ENCODE measurements at regions not wholly inside any gene's neighbourhood (a gene's known extent, or its start where the extent isn't known, plus 50 kb on each side); places are given as distances from the start of the nearest gene placed in this dataset.
"Not testable (repeated sequence)": the region's sequence is repeated elsewhere in the genome, so short reads cannot be mapped to it uniquely, and the experiment has no call there.

DNA sequence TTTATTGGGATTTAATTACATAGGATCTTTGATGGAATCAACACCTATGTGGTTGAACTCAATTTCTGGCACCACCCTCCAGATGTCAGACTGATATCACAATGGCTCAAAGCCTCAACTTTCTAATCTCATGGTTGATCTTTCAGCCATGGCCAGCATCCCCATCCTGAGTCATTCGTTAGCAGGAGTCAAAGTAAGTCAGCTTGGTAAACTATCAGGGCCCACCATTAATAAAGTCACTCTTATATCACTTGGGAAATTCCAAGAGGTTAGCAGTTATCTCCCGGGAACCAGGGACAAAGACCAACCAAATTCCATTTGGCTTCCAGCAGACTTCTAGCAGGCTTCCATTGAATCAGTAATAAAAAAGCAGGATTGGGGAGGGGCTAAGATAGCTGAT lies 50.7 kb upstream of the TNFSF4 start:
- no peak for DNase-seq
- Mint-ChIP-seq H3K36me3 (ENCODE audit: low read depth) (no peaks in the 10 kb centered on the region), H3K4me1 (no peaks in the 10 kb centered on the region), H3K4me3 (no peak overlapping the region), H3K27ac (no peak overlapping the region), H3K9me3 (peaks cover 24% of the 10 kb centered on the region), H3K27me3 (ENCODE audit: low read depth, poor library complexity) (peaks cover 3% of the 10 kb centered on the region)
- TF ChIP-seq, protein P1, sequence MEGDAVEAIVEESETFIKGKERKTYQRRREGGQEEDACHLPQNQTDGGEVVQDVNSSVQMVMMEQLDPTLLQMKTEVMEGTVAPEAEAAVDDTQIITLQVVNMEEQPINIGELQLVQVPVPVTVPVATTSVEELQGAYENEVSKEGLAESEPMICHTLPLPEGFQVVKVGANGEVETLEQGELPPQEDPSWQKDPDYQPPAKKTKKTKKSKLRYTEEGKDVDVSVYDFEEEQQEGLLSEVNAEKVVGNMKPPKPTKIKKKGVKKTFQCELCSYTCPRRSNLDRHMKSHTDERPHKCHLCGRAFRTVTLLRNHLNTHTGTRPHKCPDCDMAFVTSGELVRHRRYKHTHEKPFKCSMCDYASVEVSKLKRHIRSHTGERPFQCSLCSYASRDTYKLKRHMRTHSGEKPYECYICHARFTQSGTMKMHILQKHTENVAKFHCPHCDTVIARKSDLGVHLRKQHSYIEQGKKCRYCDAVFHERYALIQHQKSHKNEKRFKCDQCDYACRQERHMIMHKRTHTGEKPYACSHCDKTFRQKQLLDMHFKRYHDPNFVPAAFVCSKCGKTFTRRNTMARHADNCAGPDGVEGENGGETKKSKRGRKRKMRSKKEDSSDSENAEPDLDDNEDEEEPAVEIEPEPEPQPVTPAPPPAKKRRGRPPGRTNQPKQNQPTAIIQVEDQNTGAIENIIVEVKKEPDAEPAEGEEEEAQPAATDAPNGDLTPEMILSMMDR (IDR thresholded peaks at IDR 0.05) = no peak

DNA sequence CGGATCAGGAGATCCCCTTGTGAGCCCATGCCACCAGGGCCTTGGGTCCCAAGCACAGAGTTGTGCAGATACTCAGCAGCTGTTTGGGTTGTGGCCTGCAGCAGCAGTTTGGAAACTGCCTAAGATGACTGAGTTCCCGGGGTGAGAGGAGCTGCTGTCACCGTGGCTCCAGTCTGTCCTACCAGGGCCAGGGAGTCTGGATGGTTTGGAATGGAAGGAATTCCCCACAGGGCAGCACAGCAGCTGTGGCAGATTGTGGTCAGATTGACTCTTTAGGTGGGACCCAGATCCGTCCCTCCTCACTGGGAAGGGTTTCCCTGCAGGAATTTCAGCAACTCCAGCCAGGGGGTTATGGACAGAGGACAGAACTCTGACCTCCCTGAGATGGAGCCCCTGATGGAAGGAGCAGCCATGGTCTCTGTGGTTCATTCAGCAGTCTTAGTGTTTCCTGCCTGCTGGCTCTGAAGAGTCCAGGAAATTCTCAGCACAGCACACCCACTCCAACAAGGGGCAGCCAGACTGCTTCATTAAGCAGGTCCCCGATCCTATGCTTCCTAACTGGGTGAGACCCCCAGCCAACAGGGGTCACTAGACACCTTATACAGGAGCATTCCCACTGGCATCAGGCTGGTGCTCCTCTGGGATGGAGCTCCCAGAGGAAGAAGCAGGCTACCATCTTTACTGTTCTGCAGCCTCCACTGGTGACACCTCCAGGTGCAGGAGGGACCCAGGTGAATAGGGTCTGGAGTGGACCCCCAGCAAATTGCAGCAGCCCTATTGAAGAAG lies 51.5 kb upstream of the TNFSF4 start:
- H3K9me3 Mint-ChIP-seq = peaks cover 24% of the 10 kb centered on the region
- no peak for DNase-seq
- no peaks in the 10 kb centered on the region for H3K4me1 Mint-ChIP-seq
- H3K36me3 Mint-ChIP-seq (ENCODE audit: low read depth) = no peaks in the 10 kb centered on the region
- TF ChIP-seq, protein P1 (IDR thresholded peaks at IDR 0.05) = no peak
- peaks cover 3% of the 10 kb centered on the region for H3K27me3 Mint-ChIP-seq (ENCODE audit: low read depth, poor library complexity)
- no peak overlapping the region for H3K4me3 Mint-ChIP-seq
- H3K27ac Mint-ChIP-seq = no peak overlapping the region

DNA sequence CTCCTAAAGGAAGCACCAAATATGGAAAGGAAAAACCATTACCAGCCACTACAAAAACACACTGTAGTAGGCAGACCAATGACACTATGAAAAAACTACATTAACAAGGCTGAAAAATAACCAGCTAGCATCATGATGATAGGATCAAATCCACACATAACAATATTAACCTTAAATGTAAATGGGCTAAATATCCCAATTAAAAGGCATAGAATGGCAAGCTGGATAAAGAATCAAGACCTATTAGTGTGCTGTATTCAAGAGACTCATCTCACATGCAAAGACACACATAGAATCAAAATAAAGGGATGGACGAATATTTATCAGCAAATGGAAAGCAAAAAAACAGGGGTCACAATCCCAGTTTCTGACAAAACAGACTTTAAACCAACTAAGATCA lies 53.2 kb upstream of the TNFSF4 start:
- H3K27ac Mint-ChIP-seq; H3K27me3 Mint-ChIP-seq (ENCODE audit: low read depth, poor library complexity); H3K36me3 Mint-ChIP-seq (ENCODE audit: low read depth); DNase-seq; H3K4me1 Mint-ChIP-seq; H3K4me3 Mint-ChIP-seq: not testable (repeated sequence)
- peaks cover 24% of the 10 kb centered on the region for H3K9me3 Mint-ChIP-seq

DNA sequence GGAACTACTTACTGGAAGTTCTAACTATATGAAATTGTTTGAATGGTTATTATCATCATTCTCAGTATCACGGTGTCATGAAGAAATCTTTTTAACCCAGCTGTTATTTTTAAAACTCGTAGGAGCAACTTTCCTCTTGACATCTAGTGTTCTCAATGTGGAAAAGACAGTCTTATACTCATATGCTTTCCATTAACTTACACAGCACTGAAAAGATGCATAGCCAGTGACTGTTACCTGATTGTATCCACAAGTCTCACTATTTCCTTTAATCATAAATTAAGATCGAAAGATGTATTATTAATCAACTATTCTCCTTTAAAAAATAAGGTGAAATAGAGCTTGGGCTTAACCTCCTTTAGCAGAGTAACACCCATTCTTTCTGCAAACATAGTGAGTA lies 59.7 kb upstream of the TNFSF4 start:
- H3K27ac Mint-ChIP-seq = no peak overlapping the region
- no peak overlapping the region for H3K4me3 Mint-ChIP-seq
- H3K27me3 Mint-ChIP-seq (ENCODE audit: low read depth, poor library complexity) = no peaks in the 10 kb centered on the region
- no peaks in the 10 kb centered on the region for H3K36me3 Mint-ChIP-seq (ENCODE audit: low read depth)
- no peak for DNase-seq
- peaks cover 4% of the 10 kb centered on the region for H3K9me3 Mint-ChIP-seq
- no peaks in the 10 kb centered on the region for H3K4me1 Mint-ChIP-seq
- TF ChIP-seq, protein P1 (IDR thresholded peaks at IDR 0.05) = no peak

DNA sequence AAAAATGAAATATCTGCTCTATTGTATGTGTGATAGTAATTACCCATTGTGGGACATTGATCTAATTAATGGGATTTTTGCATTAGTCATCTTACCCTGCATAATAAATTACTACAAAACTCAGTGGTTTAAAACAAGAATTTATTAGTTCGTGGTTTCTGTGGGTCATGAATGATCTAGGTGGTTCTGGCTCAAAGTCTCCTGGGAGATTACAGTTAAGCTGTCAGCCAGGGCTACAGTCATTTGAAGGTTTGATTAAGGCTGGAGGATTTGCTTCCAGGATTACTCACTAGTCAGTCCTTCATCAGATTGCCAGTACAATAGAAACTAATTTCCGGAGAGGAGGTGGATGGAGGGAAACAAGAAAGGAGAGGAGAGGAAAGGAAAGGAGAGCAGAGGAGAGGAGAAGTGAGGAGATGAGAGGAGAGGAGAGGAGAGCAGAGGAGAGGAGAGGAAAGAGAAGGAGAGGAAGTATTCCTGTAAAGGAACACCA lies 60.4 kb upstream of the TNFSF4 start:
- no peak overlapping the region for H3K4me3 Mint-ChIP-seq
- no peak for DNase-seq
- no peaks in the 10 kb centered on the region for H3K27me3 Mint-ChIP-seq (ENCODE audit: low read depth, poor library complexity)
- TF ChIP-seq, protein P1 (IDR thresholded peaks at IDR 0.05) = no peak
- no peak overlapping the region for H3K27ac Mint-ChIP-seq
- no peaks in the 10 kb centered on the region for H3K4me1 Mint-ChIP-seq
- H3K9me3 Mint-ChIP-seq = no peaks in the 10 kb centered on the region
- no peaks in the 10 kb centered on the region for H3K36me3 Mint-ChIP-seq (ENCODE audit: low read depth)

DNA sequence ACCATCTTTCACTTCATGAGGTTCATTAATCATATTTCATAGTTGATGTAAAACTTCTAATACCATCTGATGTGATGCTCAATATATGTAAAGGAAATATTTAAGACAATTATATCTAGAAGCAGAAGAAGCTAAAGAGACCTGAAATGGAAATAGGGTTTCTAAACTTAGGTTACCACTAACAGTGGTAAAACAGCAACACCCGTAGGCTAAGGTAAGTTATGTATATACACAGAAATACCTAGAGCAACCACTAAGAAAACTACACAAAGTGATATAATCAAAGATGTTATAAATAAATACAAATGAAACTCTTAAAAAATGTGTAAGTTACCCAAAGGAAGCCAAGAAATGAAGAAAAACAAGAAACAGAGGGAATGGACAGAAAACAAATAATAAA lies 61.1 kb upstream of the TNFSF4 start:
- H3K4me3 Mint-ChIP-seq = no peak overlapping the region
- no peak for DNase-seq
- no peaks in the 10 kb centered on the region for H3K36me3 Mint-ChIP-seq (ENCODE audit: low read depth)
- H3K9me3 Mint-ChIP-seq = no peaks in the 10 kb centered on the region
- TF ChIP-seq, protein P1 (IDR thresholded peaks at IDR 0.05) = no peak
- H3K27me3 Mint-ChIP-seq (ENCODE audit: low read depth, poor library complexity) = no peaks in the 10 kb centered on the region
- H3K4me1 Mint-ChIP-seq = no peaks in the 10 kb centered on the region
- no peak overlapping the region for H3K27ac Mint-ChIP-seq

Data from nephron progenitor cell (in vitro differentiated cells).